ENCODE measurements at regions not wholly inside any gene's neighbourhood (a gene's known extent, or its start where the extent isn't known, plus 50 kb on each side); places are given as distances from the start of the nearest gene placed in this dataset.

DNA sequence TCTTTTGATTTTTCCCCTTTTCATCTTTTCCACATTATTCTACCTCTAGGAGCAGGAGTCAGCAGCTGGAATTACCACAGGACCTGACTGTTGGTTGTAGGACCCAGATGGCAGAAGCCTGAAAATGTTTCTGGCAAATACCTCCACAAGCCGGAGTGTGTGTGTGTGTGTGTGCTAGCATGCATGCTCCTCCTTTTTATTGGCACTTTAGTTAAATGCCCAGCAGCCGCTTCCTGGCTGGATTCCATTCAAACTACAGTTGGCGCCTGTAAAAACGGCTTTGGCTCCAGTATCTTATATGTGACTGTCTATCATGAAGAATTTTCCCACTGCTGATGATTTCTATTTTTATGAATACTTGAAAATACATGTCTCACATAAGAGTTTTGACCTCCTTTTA, 319.7 kb upstream of the SP4 start:
- TF ChIP-seq YY1 (tag by site-specific recombination; IDR thresholded peaks at IDR 0.05) (no peak), ZNF23 (tag by site-specific recombination; IDR thresholded peaks at IDR 0.05; ENCODE audit: borderline replicate concordance) (no peak), ZNF776 (tag by site-specific recombination; IDR thresholded peaks at IDR 0.05; ENCODE audit: borderline replicate concordance) (no peak), ZNF114 (tag by site-specific recombination; IDR thresholded peaks at IDR 0.05) (no peak), GLI2 (tag by site-specific recombination; IDR thresholded peaks at IDR 0.05; ENCODE audit: borderline replicate concordance, low read depth) (no peak)
- TF ChIP-seq, protein P1, sequence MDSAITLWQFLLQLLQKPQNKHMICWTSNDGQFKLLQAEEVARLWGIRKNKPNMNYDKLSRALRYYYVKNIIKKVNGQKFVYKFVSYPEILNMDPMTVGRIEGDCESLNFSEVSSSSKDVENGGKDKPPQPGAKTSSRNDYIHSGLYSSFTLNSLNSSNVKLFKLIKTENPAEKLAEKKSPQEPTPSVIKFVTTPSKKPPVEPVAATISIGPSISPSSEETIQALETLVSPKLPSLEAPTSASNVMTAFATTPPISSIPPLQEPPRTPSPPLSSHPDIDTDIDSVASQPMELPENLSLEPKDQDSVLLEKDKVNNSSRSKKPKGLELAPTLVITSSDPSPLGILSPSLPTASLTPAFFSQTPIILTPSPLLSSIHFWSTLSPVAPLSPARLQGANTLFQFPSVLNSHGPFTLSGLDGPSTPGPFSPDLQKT (IDR thresholded peaks at IDR 0.05; ENCODE audit: borderline replicate concordance, low read depth, low read length) = no peak
- TF ChIP-seq, protein P2, sequence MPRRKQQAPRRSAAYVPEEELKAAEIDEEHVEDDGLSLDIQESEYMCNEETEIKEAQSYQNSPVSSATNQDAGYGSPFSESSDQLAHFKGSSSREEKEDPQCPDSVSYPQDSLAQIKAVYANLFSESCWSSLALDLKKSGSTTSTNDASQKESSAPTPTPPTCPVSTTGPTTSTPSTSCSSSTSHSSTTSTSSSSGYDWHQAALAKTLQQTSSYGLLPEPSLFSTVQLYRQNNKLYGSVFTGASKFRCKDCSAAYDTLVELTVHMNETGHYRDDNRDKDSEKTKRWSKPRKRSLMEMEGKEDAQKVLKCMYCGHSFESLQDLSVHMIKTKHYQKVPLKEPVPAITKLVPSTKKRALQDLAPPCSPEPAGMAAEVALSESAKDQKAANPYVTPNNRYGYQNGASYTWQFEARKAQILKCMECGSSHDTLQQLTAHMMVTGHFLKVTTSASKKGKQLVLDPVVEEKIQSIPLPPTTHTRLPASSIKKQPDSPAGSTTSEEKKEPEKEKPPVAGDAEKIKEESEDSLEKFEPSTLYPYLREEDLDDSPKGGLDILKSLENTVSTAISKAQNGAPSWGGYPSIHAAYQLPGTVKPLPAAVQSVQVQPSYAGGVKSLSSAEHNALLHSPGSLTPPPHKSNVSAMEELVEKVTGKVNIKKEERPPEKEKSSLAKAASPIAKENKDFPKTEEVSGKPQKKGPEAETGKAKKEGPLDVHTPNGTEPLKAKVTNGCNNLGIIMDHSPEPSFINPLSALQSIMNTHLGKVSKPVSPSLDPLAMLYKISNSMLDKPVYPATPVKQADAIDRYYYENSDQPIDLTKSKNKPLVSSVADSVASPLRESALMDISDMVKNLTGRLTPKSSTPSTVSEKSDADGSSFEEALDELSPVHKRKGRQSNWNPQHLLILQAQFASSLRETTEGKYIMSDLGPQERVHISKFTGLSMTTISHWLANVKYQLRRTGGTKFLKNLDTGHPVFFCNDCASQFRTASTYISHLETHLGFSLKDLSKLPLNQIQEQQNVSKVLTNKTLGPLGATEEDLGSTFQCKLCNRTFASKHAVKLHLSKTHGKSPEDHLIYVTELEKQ (tag by site-specific recombination; IDR thresholded peaks at IDR 0.05; ENCODE audit: borderline replicate concordance) = no peak
- TF ChIP-seq, protein P3, sequence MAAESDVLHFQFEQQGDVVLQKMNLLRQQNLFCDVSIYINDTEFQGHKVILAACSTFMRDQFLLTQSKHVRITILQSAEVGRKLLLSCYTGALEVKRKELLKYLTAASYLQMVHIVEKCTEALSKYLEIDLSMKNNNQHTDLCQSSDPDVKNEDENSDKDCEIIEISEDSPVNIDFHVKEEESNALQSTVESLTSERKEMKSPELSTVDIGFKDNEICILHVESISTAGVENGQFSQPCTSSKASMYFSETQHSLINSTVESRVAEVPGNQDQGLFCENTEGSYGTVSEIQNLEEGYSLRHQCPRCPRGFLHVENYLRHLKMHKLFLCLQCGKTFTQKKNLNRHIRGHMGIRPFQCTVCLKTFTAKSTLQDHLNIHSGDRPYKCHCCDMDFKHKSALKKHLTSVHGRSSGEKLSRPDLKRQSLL (tag by site-specific recombination; IDR thresholded peaks at IDR 0.05) = peak; percentile 90
- TF ChIP-seq, protein P4, sequence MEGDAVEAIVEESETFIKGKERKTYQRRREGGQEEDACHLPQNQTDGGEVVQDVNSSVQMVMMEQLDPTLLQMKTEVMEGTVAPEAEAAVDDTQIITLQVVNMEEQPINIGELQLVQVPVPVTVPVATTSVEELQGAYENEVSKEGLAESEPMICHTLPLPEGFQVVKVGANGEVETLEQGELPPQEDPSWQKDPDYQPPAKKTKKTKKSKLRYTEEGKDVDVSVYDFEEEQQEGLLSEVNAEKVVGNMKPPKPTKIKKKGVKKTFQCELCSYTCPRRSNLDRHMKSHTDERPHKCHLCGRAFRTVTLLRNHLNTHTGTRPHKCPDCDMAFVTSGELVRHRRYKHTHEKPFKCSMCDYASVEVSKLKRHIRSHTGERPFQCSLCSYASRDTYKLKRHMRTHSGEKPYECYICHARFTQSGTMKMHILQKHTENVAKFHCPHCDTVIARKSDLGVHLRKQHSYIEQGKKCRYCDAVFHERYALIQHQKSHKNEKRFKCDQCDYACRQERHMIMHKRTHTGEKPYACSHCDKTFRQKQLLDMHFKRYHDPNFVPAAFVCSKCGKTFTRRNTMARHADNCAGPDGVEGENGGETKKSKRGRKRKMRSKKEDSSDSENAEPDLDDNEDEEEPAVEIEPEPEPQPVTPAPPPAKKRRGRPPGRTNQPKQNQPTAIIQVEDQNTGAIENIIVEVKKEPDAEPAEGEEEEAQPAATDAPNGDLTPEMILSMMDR (tag by site-specific recombination; IDR thresholded peaks at IDR 0.05) = no peak

All from HEK293 (cell line).